ENCODE measurements at regions not wholly inside any gene's neighbourhood (a gene's known extent, or its start where the extent isn't known, plus 50 kb on each side); places are given as distances from the start of the nearest gene placed in this dataset.

GRCh38 chr15:96599268-96599667 is 268.8 kb downstream of the NR2F2 start:
- no peak overlapping the region for H3K4me3 ChIP-seq (ENCODE audit: low read length)

GRCh38 chr15:96600350-96600749 is 269.9 kb downstream of the NR2F2 start:
- Histone ChIP-seq H3K9ac (ENCODE audit: low read length) (no peak overlapping the region), H3K79me2 (ENCODE audit: low read length) (no peaks in the 10 kb centered on the region), H3K27ac (ENCODE audit: low read length) (no peak overlapping the region), H3K4me1 (ENCODE audit: low read length) (no peaks in the 10 kb centered on the region), H2AFZ (ENCODE audit: low read depth, low read length) (no peak overlapping the region), H3K4me2 (ENCODE audit: low read length) (no peak overlapping the region), H3K36me3 (replicated peaks; ENCODE audit: low read depth, low read length) (no peaks in the 10 kb centered on the region), H3K9me3 (ENCODE audit: insufficient read depth, low read length) (no peaks in the 10 kb centered on the region), H3K4me3 (ENCODE audit: low read length) (no peak overlapping the region), H3K27me3 (ENCODE audit: low read depth, low read length) (no peaks in the 10 kb centered on the region), H4K20me1 (ENCODE audit: insufficient read depth, low read length) (no peaks in the 10 kb centered on the region)
- TF ChIP-seq CTCF (IDR thresholded peaks at IDR 0.05; ENCODE audit: low read depth, low read length) (no peak), EZH2phosphoT487 (IDR thresholded peaks at IDR 0.05; ENCODE audit: low read depth) (no peak)

More at GRCh38 chr15:96599268-96599667, 268.8 kb downstream of the NR2F2 start:
- H4K20me1 ChIP-seq (ENCODE audit: insufficient read depth, low read length) = no peaks in the 10 kb centered on the region
- H3K4me1 ChIP-seq (ENCODE audit: low read length) = no peaks in the 10 kb centered on the region
- no peak overlapping the region for H3K4me2 ChIP-seq (ENCODE audit: low read length)
- no peak overlapping the region for H3K9ac ChIP-seq (ENCODE audit: low read length)
- H3K36me3 ChIP-seq (replicated peaks; ENCODE audit: low read depth, low read length) = no peaks in the 10 kb centered on the region
- no peak overlapping the region for H3K27ac ChIP-seq (ENCODE audit: low read length)
- no peak overlapping the region for H2AFZ ChIP-seq (ENCODE audit: low read depth, low read length)
- H3K9me3 ChIP-seq (ENCODE audit: insufficient read depth, low read length) = no peaks in the 10 kb centered on the region
- TF ChIP-seq EZH2phosphoT487 (IDR thresholded peaks at IDR 0.05; ENCODE audit: low read depth) (no peak), CTCF (IDR thresholded peaks at IDR 0.05; ENCODE audit: low read depth, low read length) (no peak)
- H3K27me3 ChIP-seq (ENCODE audit: low read depth, low read length) = no peaks in the 10 kb centered on the region
- H3K79me2 ChIP-seq (ENCODE audit: low read length) = no peaks in the 10 kb centered on the region

- H3K27me3 ChIP-seq (ENCODE audit: low read depth, low read length) = no peaks in the 10 kb centered on the region
- no peak overlapping the region for H3K4me3 ChIP-seq (ENCODE audit: low read length)
- no peaks in the 10 kb centered on the region for H3K36me3 ChIP-seq (replicated peaks; ENCODE audit: low read depth, low read length)
- no peaks in the 10 kb centered on the region for H4K20me1 ChIP-seq (ENCODE audit: insufficient read depth, low read length)
- H3K4me2 ChIP-seq (ENCODE audit: low read length) = no peak overlapping the region
- H3K9me3 ChIP-seq (ENCODE audit: insufficient read depth, low read length) = no peaks in the 10 kb centered on the region
- no peak overlapping the region for H2AFZ ChIP-seq (ENCODE audit: low read depth, low read length)
- no peak overlapping the region for H3K9ac ChIP-seq (ENCODE audit: low read length)
- H3K79me2 ChIP-seq (ENCODE audit: low read length) = no peaks in the 10 kb centered on the region
- no peak for TF ChIP-seq CTCF (IDR thresholded peaks at IDR 0.05; ENCODE audit: low read depth, low read length)
- no peak for TF ChIP-seq EZH2phosphoT487 (IDR thresholded peaks at IDR 0.05; ENCODE audit: low read depth)
- H3K4me1 ChIP-seq (ENCODE audit: low read length) = no peaks in the 10 kb centered on the region
- H3K27ac ChIP-seq (ENCODE audit: low read length) = no peak overlapping the region
These were observed 276.1 kb downstream of the NR2F2 start for GRCh38 chr15:96606617-96607016.

- Histone ChIP-seq H3K4me3 (ENCODE audit: low read length) (no peak overlapping the region), H3K9ac (ENCODE audit: low read length) (no peak overlapping the region), H3K27me3 (ENCODE audit: low read depth, low read length) (no peaks in the 10 kb centered on the region), H3K27ac (ENCODE audit: low read length) (no peak overlapping the region), H3K79me2 (ENCODE audit: low read length) (no peaks in the 10 kb centered on the region), H3K4me1 (ENCODE audit: low read length) (no peaks in the 10 kb centered on the region), H4K20me1 (ENCODE audit: insufficient read depth, low read length) (no peaks in the 10 kb centered on the region), H3K36me3 (replicated peaks; ENCODE audit: low read depth, low read length) (no peaks in the 10 kb centered on the region), H2AFZ (ENCODE audit: low read depth, low read length) (no peak overlapping the region), H3K4me2 (ENCODE audit: low read length) (no peak overlapping the region), H3K9me3 (ENCODE audit: insufficient read depth, low read length) (no peaks in the 10 kb centered on the region)
- TF ChIP-seq CTCF (IDR thresholded peaks at IDR 0.05; ENCODE audit: low read depth, low read length) (no peak), EZH2phosphoT487 (IDR thresholded peaks at IDR 0.05; ENCODE audit: low read depth) (no peak)
These were observed 280.3 kb downstream of the NR2F2 start for GRCh38 chr15:96610757-96611156.

Data from OCI-LY3 (cell line).